ENCODE measurements at regions not wholly inside any gene's neighbourhood (a gene's known extent, or its start where the extent isn't known, plus 50 kb on each side); places are given as distances from the start of the nearest gene placed in this dataset.

GRCh38 chr10:131503992-131504391 is 192.5 kb upstream of the TCERG1L start:
- Histone ChIP-seq H3K27ac (ENCODE audit: low read depth, low read length, poor library complexity, severe bottlenecking) (no peak overlapping the region), H3K27me3 (replicated peaks; ENCODE audit: insufficient read depth, low read depth, low read length, poor library complexity) (no peaks in the 10 kb centered on the region), H3K4me1 (ENCODE audit: insufficient read depth, low read length, poor library complexity, severe bottlenecking) (no peaks in the 10 kb centered on the region), H3K9me3 (ENCODE audit: low read depth, low read length, poor library complexity, severe bottlenecking) (peaks cover 14% of the 10 kb centered on the region), H3K4me3 (ENCODE audit: low read depth, low read length, poor library complexity, severe bottlenecking) (no peak overlapping the region), H3K36me3 (ENCODE audit: insufficient read depth, low read length, poor library complexity, severe bottlenecking) (no peaks in the 10 kb centered on the region)
- no peak for DNase-seq (ENCODE audit: low spot score)
- ChIA-PET CTCF (no interaction called here), POLR2A (ENCODE audit: low non-redundant PET) (no interaction called here)
- no TSS peak for BruUV-seq (replicated peaks)
- intact Hi-C loops (cut with micrococcal nuclease; ENCODE audit: unreplicated experiment): no loop called here
- TF ChIP-seq, protein P1, sequence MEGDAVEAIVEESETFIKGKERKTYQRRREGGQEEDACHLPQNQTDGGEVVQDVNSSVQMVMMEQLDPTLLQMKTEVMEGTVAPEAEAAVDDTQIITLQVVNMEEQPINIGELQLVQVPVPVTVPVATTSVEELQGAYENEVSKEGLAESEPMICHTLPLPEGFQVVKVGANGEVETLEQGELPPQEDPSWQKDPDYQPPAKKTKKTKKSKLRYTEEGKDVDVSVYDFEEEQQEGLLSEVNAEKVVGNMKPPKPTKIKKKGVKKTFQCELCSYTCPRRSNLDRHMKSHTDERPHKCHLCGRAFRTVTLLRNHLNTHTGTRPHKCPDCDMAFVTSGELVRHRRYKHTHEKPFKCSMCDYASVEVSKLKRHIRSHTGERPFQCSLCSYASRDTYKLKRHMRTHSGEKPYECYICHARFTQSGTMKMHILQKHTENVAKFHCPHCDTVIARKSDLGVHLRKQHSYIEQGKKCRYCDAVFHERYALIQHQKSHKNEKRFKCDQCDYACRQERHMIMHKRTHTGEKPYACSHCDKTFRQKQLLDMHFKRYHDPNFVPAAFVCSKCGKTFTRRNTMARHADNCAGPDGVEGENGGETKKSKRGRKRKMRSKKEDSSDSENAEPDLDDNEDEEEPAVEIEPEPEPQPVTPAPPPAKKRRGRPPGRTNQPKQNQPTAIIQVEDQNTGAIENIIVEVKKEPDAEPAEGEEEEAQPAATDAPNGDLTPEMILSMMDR (conservative IDR thresholded peaks at IDR 0.05; ENCODE audit: low read depth, low read length): no peak
- TF ChIP-seq EZH2 (IDR thresholded peaks at IDR 0.05; ENCODE audit: borderline replicate concordance, low read depth, low read length, poor library complexity, severe bottlenecking): no peak

DNA sequence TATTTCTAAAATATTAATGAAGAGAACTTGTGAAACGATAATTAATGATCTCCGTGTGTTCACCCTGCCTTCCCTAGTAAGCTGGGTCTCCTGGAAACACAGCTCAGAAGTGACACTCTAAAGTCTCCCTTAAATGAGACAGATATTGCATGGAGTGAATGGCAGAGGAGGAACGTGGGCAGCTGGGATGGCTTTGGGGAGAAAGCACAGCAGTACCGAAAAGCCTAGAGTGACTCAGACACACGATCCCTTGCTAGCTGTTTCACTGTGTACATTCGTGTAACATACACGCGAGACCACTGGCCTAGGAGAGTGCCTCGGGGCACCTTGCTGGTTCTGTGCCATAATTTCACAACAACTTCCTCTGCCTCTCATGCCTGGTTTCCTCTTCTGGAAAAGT is 199.9 kb upstream of the TCERG1L start:
- H3K27me3 ChIP-seq (replicated peaks; ENCODE audit: insufficient read depth, low read depth, low read length, poor library complexity): peaks cover 6% of the 10 kb centered on the region
- no peaks in the 10 kb centered on the region for H3K36me3 ChIP-seq (ENCODE audit: insufficient read depth, low read length, poor library complexity, severe bottlenecking)
- intact Hi-C loops (cut with micrococcal nuclease; ENCODE audit: unreplicated experiment): no loop called here
- no TSS peak for BruUV-seq (replicated peaks)
- ChIA-PET CTCF (no interaction called here), POLR2A (ENCODE audit: low non-redundant PET) (no interaction called here)
- H3K4me3 ChIP-seq (ENCODE audit: low read depth, low read length, poor library complexity, severe bottlenecking): no peak overlapping the region
- no peak for DNase-seq (ENCODE audit: low spot score)
- H3K4me1 ChIP-seq (ENCODE audit: insufficient read depth, low read length, poor library complexity, severe bottlenecking): no peaks in the 10 kb centered on the region
- H3K9me3 ChIP-seq (ENCODE audit: low read depth, low read length, poor library complexity, severe bottlenecking): no peaks in the 10 kb centered on the region
- no peak overlapping the region for H3K27ac ChIP-seq (ENCODE audit: low read depth, low read length, poor library complexity, severe bottlenecking)
- TF ChIP-seq EZH2 (IDR thresholded peaks at IDR 0.05; ENCODE audit: borderline replicate concordance, low read depth, low read length, poor library complexity, severe bottlenecking): no peak

DNA sequence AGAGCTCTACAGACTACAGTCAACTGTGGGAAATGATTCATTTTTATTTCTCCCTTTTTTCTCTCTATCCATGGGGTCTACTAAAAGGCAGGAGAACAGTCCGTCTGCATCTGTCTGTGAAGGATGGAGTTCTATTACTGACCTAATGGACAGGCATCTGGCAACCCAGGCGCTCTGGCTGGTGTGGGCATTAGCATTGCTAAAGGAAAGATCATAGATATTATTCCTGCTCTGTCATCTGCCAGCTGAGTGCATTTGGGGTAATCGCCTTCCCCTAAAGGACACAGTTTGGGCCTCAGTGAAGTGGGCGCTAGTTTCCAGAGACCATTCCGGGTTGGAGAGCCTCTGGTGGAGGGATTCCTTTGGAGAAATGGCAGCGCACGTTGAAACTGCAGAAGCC is 201.3 kb upstream of the TCERG1L start:
- Histone ChIP-seq H3K9me3 (ENCODE audit: low read depth, low read length, poor library complexity, severe bottlenecking) (no peaks in the 10 kb centered on the region), H3K4me1 (ENCODE audit: insufficient read depth, low read length, poor library complexity, severe bottlenecking) (no peaks in the 10 kb centered on the region), H3K36me3 (ENCODE audit: insufficient read depth, low read length, poor library complexity, severe bottlenecking) (no peaks in the 10 kb centered on the region), H3K4me3 (ENCODE audit: low read depth, low read length, poor library complexity, severe bottlenecking) (no peak overlapping the region), H3K27ac (ENCODE audit: low read depth, low read length, poor library complexity, severe bottlenecking) (no peak overlapping the region), H3K27me3 (replicated peaks; ENCODE audit: insufficient read depth, low read depth, low read length, poor library complexity) (peaks cover 12% of the 10 kb centered on the region)
- no peak for DNase-seq (ENCODE audit: low spot score)
- intact Hi-C loops (cut with micrococcal nuclease; ENCODE audit: unreplicated experiment): no loop called here
- POLR2A ChIA-PET (ENCODE audit: low non-redundant PET): no interaction called here
- BruUV-seq (replicated peaks): no TSS peak
- TF ChIP-seq, protein P1 (conservative IDR thresholded peaks at IDR 0.05; ENCODE audit: low read depth, low read length): no peak
- TF ChIP-seq EZH2 (IDR thresholded peaks at IDR 0.05; ENCODE audit: borderline replicate concordance, low read depth, low read length, poor library complexity, severe bottlenecking): no peak
- CTCF ChIA-PET: no interaction called here

- CTCF ChIA-PET: no interaction called here
- POLR2A ChIA-PET (ENCODE audit: low non-redundant PET): no interaction called here
- intact Hi-C loops (cut with micrococcal nuclease; ENCODE audit: unreplicated experiment): no loop called here
- Histone ChIP-seq H3K4me3 (ENCODE audit: low read depth, low read length, poor library complexity, severe bottlenecking) (no peak overlapping the region), H3K9me3 (ENCODE audit: low read depth, low read length, poor library complexity, severe bottlenecking) (no peaks in the 10 kb centered on the region), H3K27me3 (replicated peaks; ENCODE audit: insufficient read depth, low read depth, low read length, poor library complexity) (peaks cover 17% of the 10 kb centered on the region), H3K36me3 (ENCODE audit: insufficient read depth, low read length, poor library complexity, severe bottlenecking) (no peaks in the 10 kb centered on the region), H3K27ac (ENCODE audit: low read depth, low read length, poor library complexity, severe bottlenecking) (no peak overlapping the region), H3K4me1 (ENCODE audit: insufficient read depth, low read length, poor library complexity, severe bottlenecking) (no peaks in the 10 kb centered on the region)
- no peak for DNase-seq (ENCODE audit: low spot score)
- no TSS peak for BruUV-seq (replicated peaks)
- TF ChIP-seq, protein P1 (conservative IDR thresholded peaks at IDR 0.05; ENCODE audit: low read depth, low read length): no peak
- no peak for TF ChIP-seq EZH2 (IDR thresholded peaks at IDR 0.05; ENCODE audit: borderline replicate concordance, low read depth, low read length, poor library complexity, severe bottlenecking)
These were observed 201.9 kb upstream of the TCERG1L start for GRCh38 chr10:131513445-131513844.
